RWPE2 (cell line): ENCODE measurements at regions not wholly inside any gene's neighbourhood (a gene's known extent, or its start where the extent isn't known, plus 50 kb on each side); places are given as distances from the start of the nearest gene placed in this dataset.

Experiments used
- ATAC-seq: fragments of 200-7000 bp; cut with Tn5 transposase; 3 replicates; pipeline ENCODE4 v1.9.1; 2021; ENCODE audit warnings: low read depth
- DNase-seq: peaks from one replicate; pipeline ENCODE4 v3.0.0-alpha.2; 2020; ENCODE audit warnings: low spot score
- H3K27ac ChIP-seq: fragments of 450-650 bp; 2 replicates; pipeline ENCODE4 v1.5.1; 2017; ENCODE audit warnings: mild to moderate bottlenecking; ENCODE audit not compliant: poor library complexity, severe bottlenecking
- H3K27me3 ChIP-seq: fragments of 250-450 bp; sonication (Bioruptor Pico); 2 replicates; pipeline ENCODE4 v1.5.1; 2021; ENCODE audit warnings: mild to moderate bottlenecking, moderate library complexity; ENCODE audit not compliant: insufficient read depth, poor library complexity, severe bottlenecking
- H3K36me3 ChIP-seq: fragments of 250-450 bp; sonication (Bioruptor Pico); 2 replicates; pipeline ENCODE4 v1.5.1; 2020; ENCODE audit warnings: low read depth, mild to moderate bottlenecking, moderate library complexity
- H3K4me1 ChIP-seq: fragments of 250-450 bp; sonication (Bioruptor Pico); 2 replicates; pipeline ENCODE4 v1.5.1; 2021; ENCODE audit warnings: mild to moderate bottlenecking, moderate library complexity; ENCODE audit not compliant: insufficient read depth, poor library complexity, severe bottlenecking
- H3K4me3 ChIP-seq: fragments of 250-450 bp; sonication (Bioruptor Pico); 2 replicates; pipeline ENCODE4 v1.5.1; 2021; ENCODE audit warnings: mild to moderate bottlenecking, moderate library complexity; ENCODE audit not compliant: severe bottlenecking
- H3K9me3 ChIP-seq: fragments of 250-450 bp; sonication (Bioruptor Pico); 2 replicates; pipeline ENCODE4 v1.5.1; 2021; ENCODE audit warnings: mild to moderate bottlenecking, moderate library complexity; ENCODE audit not compliant: severe bottlenecking
- CTCF ChIP-seq: fragments of 450-650 bp; IDR thresholded peaks from one replicate; pipeline ENCODE4 v1.5.1; 2017; ENCODE audit warnings: mild to moderate bottlenecking, moderate library complexity; ENCODE audit not compliant: poor library complexity, severe bottlenecking

- H3K27ac ChIP-seq = no peak overlapping the region
- DNase-seq (no peak), ATAC-seq (no peak)
These were observed 444.0 kb upstream of the TRPC7 start for GRCh38 chr5:136809382-136809781.

GRCh38 chr5:136808756-136809155, 443.4 kb upstream of the TRPC7 start:
- Histone ChIP-seq H3K4me1 (peaks cover 13% of the 10 kb centered on the region), H3K27ac (no peak overlapping the region), H3K27me3 (peaks cover 3% of the 10 kb centered on the region), H3K9me3 (no peaks in the 10 kb centered on the region), H3K36me3 (no peaks in the 10 kb centered on the region), H3K4me3 (no peak overlapping the region)
- ATAC-seq (no peak), DNase-seq (no peak)
- no peak for TF ChIP-seq CTCF

More at GRCh38 chr5:136809382-136809781, 444.0 kb upstream of the TRPC7 start:
- no peaks in the 10 kb centered on the region for H3K36me3 ChIP-seq
- H3K4me1 ChIP-seq = peaks cover 13% of the 10 kb centered on the region
- no peak for TF ChIP-seq CTCF
- no peaks in the 10 kb centered on the region for H3K9me3 ChIP-seq
- peaks cover 3% of the 10 kb centered on the region for H3K27me3 ChIP-seq
- H3K4me3 ChIP-seq = no peak overlapping the region

GRCh38 chr5:136805466-136805865, 440.1 kb upstream of the TRPC7 start:
- TF ChIP-seq CTCF = peak; percentile 31
- peaks cover 4% of the 10 kb centered on the region for H3K4me1 ChIP-seq
- no peaks in the 10 kb centered on the region for H3K9me3 ChIP-seq
- H3K4me3 ChIP-seq = no peak overlapping the region
- peaks cover 3% of the 10 kb centered on the region for H3K27me3 ChIP-seq
- H3K36me3 ChIP-seq = no peaks in the 10 kb centered on the region
- DNase-seq (no peak), ATAC-seq (no peak)
- no peak overlapping the region for H3K27ac ChIP-seq

GRCh38 chr5:136802383-136802782, 437.0 kb upstream of the TRPC7 start:
- ATAC-seq (no peak), DNase-seq (no peak)
- no peaks in the 10 kb centered on the region for H3K27me3 ChIP-seq
- no peak overlapping the region for H3K4me3 ChIP-seq
- H3K27ac ChIP-seq = no peak overlapping the region
- H3K9me3 ChIP-seq = no peaks in the 10 kb centered on the region
- peak; percentile 66 for TF ChIP-seq CTCF
- peaks cover 4% of the 10 kb centered on the region for H3K4me1 ChIP-seq
- H3K36me3 ChIP-seq = no peaks in the 10 kb centered on the region

GRCh38 chr5:136799806-136800372, 434.5 kb upstream of the TRPC7 start:
- no peak overlapping the region for H3K4me3 ChIP-seq
- H3K36me3 ChIP-seq = no peaks in the 10 kb centered on the region
- DNase-seq (no peak), ATAC-seq (peak; percentile 45)
- H3K9me3 ChIP-seq = no peaks in the 10 kb centered on the region
- H3K27me3 ChIP-seq = no peaks in the 10 kb centered on the region
- H3K4me1 ChIP-seq = peaks cover 4% of the 10 kb centered on the region
- H3K27ac ChIP-seq = no peak overlapping the region
- peak; percentile 15 for TF ChIP-seq CTCF
